Vagina (tissue), 2 donors: ENCODE measurements at regions not wholly inside any gene's neighbourhood (a gene's known extent, or its start where the extent isn't known, plus 50 kb on each side); places are given as distances from the start of the nearest gene placed in this dataset.
"Not testable (repeated sequence)": the region's sequence is repeated elsewhere in the genome, so short reads cannot be mapped to it uniquely, and the experiment has no call there.

Experiments
- DNase-seq, 2 donors: peaks; one replicate each; pipeline ENCODE4 v3.0.0-alpha.2; 2017; ENCODE audit errors: extremely low spot score in 2 of 2
- H3K27ac ChIP-seq: fragments of 200-600 bp; sonication (generic); one replicate; pipeline ENCODE4 v1.5.1; 2019
- H3K27me3 ChIP-seq: fragments of 200-600 bp; sonication (generic); one replicate; pipeline ENCODE4 v1.5.1; 2019
- H3K36me3 ChIP-seq, 2 donors: fragments of 200-600 bp; sonication (generic); one replicate each; pipeline ENCODE4 v1.5.1; 2017 to 2019
- H3K4me1 ChIP-seq: fragments of 200-600 bp; sonication (generic); one replicate; pipeline ENCODE4 v1.5.1; 2019
- H3K4me3 ChIP-seq, 2 donors: fragments of 200-600 bp; sonication (generic); 1 replicate in 1 of 2; 2 replicates in 1 of 2; pipeline ENCODE4 v1.5.1; 2016 to 2019
- H3K9me3 ChIP-seq: fragments of 200-600 bp; sonication (generic); one replicate; pipeline ENCODE4 v1.5.1; 2019
- CTCF ChIP-seq, 3 experiments: fragments of 450-650 bp in 2 of 3; fragments of 200-600 bp in 1 of 3; sonication (generic) in 1 of 3; IDR thresholded peaks; one replicate each; pipeline ENCODE4 v1.5.1; 2017 to 2019; ENCODE audit warnings: antibody characterized with exemption in 3 of 3, mild to moderate bottlenecking in 2 of 3, moderate library complexity in 2 of 3
- POLR2A ChIP-seq, 2 donors: fragments of 450-650 bp; IDR thresholded peaks; one replicate each; pipeline ENCODE4 v1.6.1; 2017; ENCODE audit warnings: antibody characterized with exemption in 2 of 2, mild to moderate bottlenecking in 2 of 2, moderate library complexity in 2 of 2
- POLR2AphosphoS5 ChIP-seq, 2 donors: sonication (generic); formaldehyde crosslinking; IDR thresholded peaks; one replicate each; pipeline ENCODE4 v1.9.0; 2017; ENCODE audit warnings: antibody characterized with exemption in 2 of 2, mild to moderate bottlenecking in 2 of 2, low read depth in 1 of 2; ENCODE audit not compliant: insufficient read depth in 1 of 2
- intact Hi-C: fragments of 100-400 bp; cut with DNase I; formaldehyde crosslinking; loops from one replicate; pipeline ENCODE4 v1.15.1; 2023

- TF ChIP-seq CTCF (IDR thresholded peaks at IDR 0.05) (no peak), POLR2AphosphoS5 (IDR thresholded peaks at IDR 0.05; ENCODE audit: insufficient read depth in 1 of 2, low read depth in 1 of 2) (no peak), POLR2A (IDR thresholded peaks at IDR 0.05) (no peak)
- Histone ChIP-seq H3K27ac (no peak overlapping the region), H3K27me3 (no peaks in the 10 kb centered on the region), H3K4me3 (no peak overlapping the region), H3K4me1 (peaks cover 28% of the 10 kb centered on the region), H3K9me3 (no peaks in the 10 kb centered on the region), H3K36me3 (no peaks in the 10 kb centered on the region)
- intact Hi-C loops, result no loop called here
- no peak for DNase-seq
Observed at GRCh38 chr1:212164095-212164872, 120.9 kb upstream of the PPP2R5A start.

GRCh38 chr1:212166244-212166643 is 119.0 kb upstream of the PPP2R5A start:
- Histone ChIP-seq H3K36me3 (no peaks in the 10 kb centered on the region), H3K4me3 (no peak overlapping the region), H3K4me1 (peaks cover 24% of the 10 kb centered on the region), H3K27ac (no peak overlapping the region), H3K27me3 (no peaks in the 10 kb centered on the region), H3K9me3 (no peaks in the 10 kb centered on the region)
- DNase-seq, result no peak
- intact Hi-C loops, result no loop called here
- no peak for TF ChIP-seq CTCF (IDR thresholded peaks at IDR 0.05)
- no peak for TF ChIP-seq POLR2AphosphoS5 (IDR thresholded peaks at IDR 0.05; ENCODE audit: insufficient read depth in 1 of 2, low read depth in 1 of 2)
- TF ChIP-seq POLR2A (IDR thresholded peaks at IDR 0.05), result no peak

- no peak overlapping the region for H3K27ac ChIP-seq
- no peak overlapping the region for H3K4me3 ChIP-seq
- TF ChIP-seq CTCF (IDR thresholded peaks at IDR 0.05) (no peak), POLR2A (IDR thresholded peaks at IDR 0.05) (no peak), POLR2AphosphoS5 (IDR thresholded peaks at IDR 0.05; ENCODE audit: insufficient read depth in 1 of 2, low read depth in 1 of 2) (peak in 1 of 2 donors; percentile 57)
- H3K4me1 ChIP-seq, result peaks cover 20% of the 10 kb centered on the region
- DNase-seq, result no peak
- intact Hi-C loops, result no loop called here
- H3K27me3 ChIP-seq, result no peaks in the 10 kb centered on the region
- H3K9me3 ChIP-seq, result no peaks in the 10 kb centered on the region
- H3K36me3 ChIP-seq, result no peaks in the 10 kb centered on the region
Observed at GRCh38 chr1:212166644-212167043, 118.6 kb upstream of the PPP2R5A start.

- TF ChIP-seq POLR2AphosphoS5 (IDR thresholded peaks at IDR 0.05; ENCODE audit: insufficient read depth in 1 of 2, low read depth in 1 of 2) (peak in 1 of 2 donors; percentile 45), CTCF (IDR thresholded peaks at IDR 0.05) (no peak)
- Histone ChIP-seq H3K36me3 (no peaks in the 10 kb centered on the region), H3K4me3 (no peak overlapping the region), H3K27me3 (no peaks in the 10 kb centered on the region), H3K27ac (no peak overlapping the region), H3K9me3 (no peaks in the 10 kb centered on the region), H3K4me1 (peaks cover 16% of the 10 kb centered on the region)
- DNase-seq, result no peak
- intact Hi-C loops, result no loop called here
Observed at GRCh38 chr1:212167098-212167497, 118.1 kb upstream of the PPP2R5A start.

GRCh38 chr1:212173567-212173966 is 111.6 kb upstream of the PPP2R5A start:
- H3K27me3 ChIP-seq, result no peaks in the 10 kb centered on the region
- TF ChIP-seq CTCF (IDR thresholded peaks at IDR 0.05) (no peak), POLR2AphosphoS5 (IDR thresholded peaks at IDR 0.05; ENCODE audit: insufficient read depth in 1 of 2, low read depth in 1 of 2) (no peak)
- no peak overlapping the region for H3K4me3 ChIP-seq
- intact Hi-C loops, result no loop called here
- DNase-seq, result no peak
- no peaks in the 10 kb centered on the region for H3K36me3 ChIP-seq
- no peaks in the 10 kb centered on the region for H3K4me1 ChIP-seq
- no peak overlapping the region for H3K27ac ChIP-seq
- no peaks in the 10 kb centered on the region for H3K9me3 ChIP-seq

- H3K9me3 ChIP-seq, H3K27me3 ChIP-seq, intact Hi-C loops, H3K36me3 ChIP-seq, DNase-seq, H3K4me3 ChIP-seq, H3K27ac ChIP-seq, H3K4me1 ChIP-seq: not testable (repeated sequence)
Observed at GRCh38 chr1:212174295-212174694, 110.9 kb upstream of the PPP2R5A start.
